GM19372 (cell line): ENCODE measurements at regions not wholly inside any gene's neighbourhood (a gene's known extent, or its start where the extent isn't known, plus 50 kb on each side); places are given as distances from the start of the nearest gene placed in this dataset.

Experiments used
- ATAC-seq: cut with Tn5 transposase; IDR thresholded peaks from one replicate; pipeline ENCODE4 v1.9.1; 2021; ENCODE audit warnings: mild to moderate bottlenecking, low read depth, moderate library complexity; ENCODE audit not compliant: unreplicated experiment

DNA sequence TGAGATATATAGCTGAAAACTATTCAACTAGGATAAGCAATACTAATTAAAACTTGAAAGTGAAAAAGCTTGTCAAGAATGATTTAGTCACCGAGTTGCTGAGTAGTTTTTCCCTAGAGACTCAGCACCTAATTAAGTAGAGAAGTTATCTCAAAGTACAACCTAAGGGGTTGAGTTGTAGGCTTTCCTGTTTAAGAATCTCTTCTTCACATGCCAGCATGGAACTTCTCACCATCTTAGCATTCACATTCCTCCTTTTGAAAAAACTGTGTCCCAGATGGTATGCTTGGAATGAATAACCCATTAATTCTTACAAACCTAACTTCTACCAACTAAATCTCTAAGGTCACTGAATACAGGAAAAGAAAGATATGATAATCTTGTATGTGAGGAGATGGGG, 303.3 kb upstream of the ZC3H12C start:
- ATAC-seq: no peak

DNA sequence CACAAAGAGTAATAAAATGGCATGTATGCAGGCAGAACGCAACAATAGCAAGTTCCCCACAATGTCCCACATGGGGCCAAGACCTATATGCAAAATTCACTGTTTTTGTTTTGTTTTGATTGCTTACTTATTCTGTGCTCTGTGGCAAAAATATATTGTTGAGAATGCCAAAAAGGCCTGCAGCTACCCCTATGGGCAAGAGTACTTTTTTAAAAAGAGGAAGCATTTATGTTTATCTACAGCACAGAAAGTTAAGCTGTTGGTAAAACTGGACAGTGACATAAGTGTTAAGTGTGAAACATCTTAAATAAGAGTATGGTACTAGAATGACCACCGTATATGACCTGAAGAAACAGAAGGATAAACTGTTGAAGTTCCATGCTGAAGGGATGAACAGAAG, 301.9 kb upstream of the ZC3H12C start:
- ATAC-seq: no peak

DNA sequence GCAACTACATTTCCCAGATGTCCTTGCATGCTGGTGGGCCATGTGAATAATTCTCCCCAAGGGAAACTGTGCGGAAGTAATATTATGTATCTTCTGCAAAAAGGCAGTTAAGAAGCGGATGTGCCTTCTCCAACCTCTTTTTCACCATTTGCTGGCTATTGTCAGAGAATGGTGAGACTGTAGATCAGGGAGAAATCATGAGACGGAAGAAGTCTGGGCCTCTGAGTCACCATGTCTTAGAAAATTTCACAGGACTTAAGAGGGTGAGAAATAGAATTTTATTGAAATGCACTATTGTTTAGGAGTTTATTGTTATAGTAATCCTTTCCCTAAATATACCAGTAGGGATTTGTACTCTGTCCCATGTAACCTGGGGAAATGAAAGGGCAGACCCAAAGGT, 298.7 kb upstream of the ZC3H12C start:
- no peak for ATAC-seq

DNA sequence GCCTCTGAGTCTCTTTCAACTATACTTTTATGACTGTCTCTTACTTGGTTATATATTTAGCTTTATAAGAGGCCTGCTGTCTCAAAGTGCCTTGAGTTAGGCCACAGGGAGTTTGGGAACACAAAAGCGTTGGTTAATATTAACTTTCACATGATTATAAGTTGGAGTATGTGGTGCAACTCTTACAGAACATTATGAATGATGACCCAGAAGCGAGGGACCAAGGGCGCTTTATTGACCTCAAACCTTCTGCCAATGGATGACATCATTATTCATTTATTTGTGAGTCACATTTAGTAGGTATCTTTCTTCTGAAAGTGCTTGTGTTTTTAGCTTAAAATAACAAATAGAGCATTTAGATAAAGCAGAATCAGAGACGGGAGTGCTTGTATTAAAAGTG, 298.0 kb upstream of the ZC3H12C start:
- no peak for ATAC-seq

DNA sequence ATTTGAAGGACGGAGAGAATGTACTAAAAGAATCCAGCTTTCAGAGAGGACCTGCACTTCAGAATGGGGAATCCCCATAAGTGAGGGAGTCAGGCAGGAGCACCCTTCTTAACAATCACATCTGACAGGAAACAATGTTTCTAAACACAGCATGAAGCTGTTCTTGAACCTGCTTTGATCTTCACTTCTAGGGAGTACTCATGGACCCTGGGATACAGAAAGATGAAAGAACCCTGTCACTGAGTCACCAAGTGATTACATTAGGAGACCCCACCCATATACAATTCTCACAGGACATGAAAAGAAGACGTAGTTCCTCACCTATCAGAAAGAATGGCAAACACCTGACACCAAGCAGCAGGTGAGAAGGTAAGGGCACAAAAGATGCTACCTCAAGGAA, 296.9 kb upstream of the ZC3H12C start:
- ATAC-seq: no peak

DNA sequence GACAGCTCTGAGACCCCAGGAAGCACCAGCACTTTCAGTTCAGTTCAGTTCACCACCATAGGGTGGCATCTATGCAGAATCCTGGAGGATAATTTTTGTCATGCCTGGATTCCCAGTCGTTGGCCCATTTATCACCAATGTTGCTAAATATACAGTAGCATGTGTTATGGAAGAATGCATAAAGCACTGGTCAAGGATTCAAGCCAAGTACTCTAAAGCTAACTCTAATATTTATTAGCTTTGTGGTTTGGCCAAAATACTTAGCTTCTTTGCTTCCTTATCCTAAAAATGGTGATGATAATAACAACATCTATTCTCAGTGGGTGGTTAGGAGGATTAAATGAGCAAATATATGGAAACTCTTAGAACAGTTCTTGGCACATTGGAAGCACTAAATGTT, 294.7 kb upstream of the ZC3H12C start:
- ATAC-seq: no peak

DNA sequence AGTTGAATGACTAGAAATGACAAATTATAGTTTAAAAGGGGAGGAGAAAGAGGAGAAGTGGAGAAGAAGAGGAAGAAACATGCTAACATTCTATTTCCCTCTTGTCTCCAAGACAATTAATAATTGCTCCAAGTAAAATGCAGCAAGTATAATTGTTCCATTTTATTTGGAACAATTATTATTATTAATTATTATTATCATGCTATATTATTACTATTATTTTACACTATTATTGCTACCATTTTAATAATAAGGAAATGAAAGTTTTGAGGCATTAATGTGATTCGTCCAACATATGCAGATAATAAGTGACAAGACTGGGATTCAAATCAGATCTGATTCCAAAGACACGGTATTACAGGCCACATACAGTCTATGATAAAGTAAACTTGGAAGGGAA, 293.6 kb upstream of the ZC3H12C start:
- ATAC-seq: no peak

DNA sequence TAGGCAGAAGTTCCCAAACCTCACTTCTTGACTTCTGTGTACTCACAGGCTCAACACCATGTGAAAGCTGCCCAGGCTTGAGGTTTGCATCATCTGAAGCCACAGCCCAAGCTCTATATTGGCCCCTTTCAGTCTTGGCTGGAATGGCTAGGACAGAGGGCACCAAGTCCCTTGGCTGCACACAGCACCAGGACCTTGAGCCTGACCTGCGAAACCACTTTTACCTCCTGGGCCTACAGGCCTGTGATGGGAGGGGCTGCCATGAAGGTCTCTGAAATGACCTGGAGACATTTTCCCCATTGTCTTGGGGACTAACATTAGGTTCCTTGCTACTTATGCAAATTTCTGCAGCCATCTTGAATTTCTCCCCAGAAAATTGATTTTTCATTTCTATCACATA, 288.3 kb upstream of the ZC3H12C start:
- no peak for ATAC-seq

DNA sequence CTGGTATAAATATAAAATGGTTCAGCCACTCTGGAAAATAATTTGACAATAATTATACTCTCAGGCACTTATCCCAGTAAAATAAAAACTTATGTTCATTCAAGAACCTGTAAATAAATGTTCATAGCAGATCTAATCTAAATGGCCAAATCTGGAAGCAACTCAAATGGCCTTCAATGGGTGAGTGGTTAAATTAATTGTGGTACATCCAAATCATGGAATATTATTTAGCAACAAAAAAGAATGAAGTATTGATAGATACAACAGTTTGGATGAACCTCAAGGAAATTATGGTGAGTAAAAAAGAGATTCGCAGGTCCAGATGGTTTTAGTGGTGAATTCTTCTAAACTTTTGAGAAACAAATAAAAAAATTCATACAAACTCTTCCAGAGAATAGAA, 287.0 kb upstream of the ZC3H12C start:
- no peak for ATAC-seq

DNA sequence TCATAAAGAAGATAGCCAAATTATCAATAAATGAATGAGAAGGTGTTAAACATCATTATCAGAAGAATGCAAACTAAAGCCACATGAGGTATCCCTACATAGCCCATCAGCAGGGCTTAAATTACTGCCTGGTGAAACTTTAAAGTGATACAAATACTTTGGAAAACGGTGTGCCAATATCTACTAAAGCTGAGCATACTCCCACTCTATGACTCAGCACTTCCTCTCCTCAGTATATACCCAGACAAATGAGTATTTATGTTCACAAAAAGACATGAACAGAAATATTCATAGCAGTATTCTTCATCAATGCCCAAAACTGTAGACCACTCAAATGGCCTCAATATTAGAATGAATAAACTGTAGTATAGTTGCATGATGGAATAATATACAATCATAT, 284.6 kb upstream of the ZC3H12C start:
- no peak for ATAC-seq

DNA sequence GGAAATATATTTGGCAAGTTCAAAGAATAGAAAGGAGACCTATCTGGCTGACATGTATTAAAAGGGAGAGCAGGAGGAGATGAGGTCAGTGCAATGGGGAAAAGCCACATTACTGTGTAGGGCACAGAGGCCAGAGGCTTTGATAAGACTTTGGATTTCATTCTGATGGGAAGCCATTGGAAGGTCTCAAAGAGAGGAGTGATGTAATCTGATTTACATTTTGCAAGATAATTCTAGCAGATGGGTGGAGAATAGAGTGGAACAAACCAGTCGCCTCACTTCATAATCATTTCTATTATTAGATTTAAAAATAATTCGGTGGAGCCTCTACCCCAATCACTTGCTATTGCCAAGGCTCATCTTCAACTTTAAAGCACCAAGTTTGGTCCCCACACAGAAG, 278.4 kb upstream of the ZC3H12C start:
- no peak for ATAC-seq

DNA sequence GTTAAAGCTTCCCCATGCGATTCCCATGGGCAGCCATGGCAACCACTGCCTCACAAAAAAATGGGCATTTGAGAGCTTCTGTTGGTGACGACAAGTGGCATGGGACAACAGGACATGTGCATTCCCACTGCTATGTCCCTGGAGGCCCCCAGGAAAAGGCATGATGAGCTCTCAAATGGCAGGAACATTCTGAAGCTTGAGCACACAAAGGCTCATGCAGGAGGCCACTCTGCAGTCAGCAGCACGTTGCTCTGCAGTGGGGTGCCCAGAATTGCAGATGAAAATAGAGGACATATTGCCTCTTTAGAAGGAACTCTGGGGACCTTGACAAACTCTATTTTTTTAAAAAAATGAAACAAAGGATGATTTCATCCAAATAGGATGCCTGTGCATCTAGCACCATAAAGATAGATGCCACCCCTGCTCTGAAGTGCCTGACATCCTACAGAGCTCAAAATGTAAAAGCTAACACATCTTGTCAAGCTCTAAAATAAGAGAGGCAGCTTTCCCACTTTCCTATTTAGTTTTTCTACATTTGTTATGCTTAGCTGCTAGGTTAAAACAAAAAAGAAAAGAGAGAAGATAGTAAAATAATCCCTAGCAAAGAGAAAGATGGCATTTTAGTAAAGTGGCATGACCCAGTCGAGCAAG, 277.6 kb upstream of the ZC3H12C start:
- no peak for ATAC-seq

DNA sequence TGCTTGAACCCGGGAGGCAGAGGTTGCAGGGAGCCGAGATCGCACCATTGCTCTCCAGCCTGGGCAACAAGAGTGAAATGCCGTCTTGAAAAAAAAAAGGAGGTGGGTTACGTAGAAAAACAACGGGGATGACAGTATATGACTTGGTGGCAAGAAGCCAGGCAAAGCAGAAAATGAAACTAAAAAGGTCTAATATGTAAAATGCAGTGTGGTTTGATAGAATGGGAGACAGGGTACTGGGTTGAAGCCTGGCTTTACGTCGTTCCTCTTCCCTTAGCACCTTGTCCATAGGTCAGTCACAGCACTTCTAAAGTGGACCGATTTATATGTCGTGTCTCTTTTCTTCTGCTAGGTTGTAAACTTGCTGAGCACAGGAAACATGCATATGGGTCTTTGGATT, 274.9 kb upstream of the ZC3H12C start:
- no peak for ATAC-seq

DNA sequence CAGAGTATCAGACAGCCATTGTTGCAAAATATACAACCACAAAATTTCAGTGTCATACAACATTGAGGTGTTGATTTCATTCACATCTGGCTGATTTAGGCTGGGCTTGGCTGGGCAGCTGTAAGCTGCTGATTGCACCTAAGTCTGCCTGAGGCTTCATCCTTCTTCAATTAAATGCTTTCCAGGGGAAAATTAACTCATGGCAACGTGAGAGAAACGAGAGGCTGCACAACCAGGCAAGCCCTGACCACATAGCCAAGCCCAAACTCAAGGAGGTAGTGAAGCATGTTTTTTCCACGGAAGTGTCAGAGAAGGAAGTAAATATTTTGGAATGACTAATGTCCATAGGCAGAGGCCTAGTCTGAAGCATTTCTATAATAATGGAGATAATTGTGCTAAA, 273.8 kb upstream of the ZC3H12C start:
- ATAC-seq: no peak

DNA sequence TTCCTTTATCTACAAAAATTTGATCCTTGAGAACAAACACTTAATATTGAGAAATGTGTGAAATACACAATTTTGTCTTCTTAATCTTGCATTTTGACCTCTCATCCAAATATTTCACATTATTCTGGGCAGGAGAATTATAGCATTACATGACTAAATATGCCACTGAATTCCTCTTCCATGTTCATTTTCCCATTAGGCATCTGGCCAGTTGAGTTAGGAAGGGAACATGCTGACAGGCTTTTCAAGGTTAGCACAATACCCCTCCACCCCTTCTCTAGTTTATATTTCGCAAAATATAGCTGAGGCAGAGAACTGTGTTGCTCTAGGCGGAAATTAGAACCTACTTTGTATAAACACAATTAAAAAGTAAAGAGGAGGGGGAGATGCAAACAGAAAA, 271.7 kb upstream of the ZC3H12C start:
- no peak for ATAC-seq

DNA sequence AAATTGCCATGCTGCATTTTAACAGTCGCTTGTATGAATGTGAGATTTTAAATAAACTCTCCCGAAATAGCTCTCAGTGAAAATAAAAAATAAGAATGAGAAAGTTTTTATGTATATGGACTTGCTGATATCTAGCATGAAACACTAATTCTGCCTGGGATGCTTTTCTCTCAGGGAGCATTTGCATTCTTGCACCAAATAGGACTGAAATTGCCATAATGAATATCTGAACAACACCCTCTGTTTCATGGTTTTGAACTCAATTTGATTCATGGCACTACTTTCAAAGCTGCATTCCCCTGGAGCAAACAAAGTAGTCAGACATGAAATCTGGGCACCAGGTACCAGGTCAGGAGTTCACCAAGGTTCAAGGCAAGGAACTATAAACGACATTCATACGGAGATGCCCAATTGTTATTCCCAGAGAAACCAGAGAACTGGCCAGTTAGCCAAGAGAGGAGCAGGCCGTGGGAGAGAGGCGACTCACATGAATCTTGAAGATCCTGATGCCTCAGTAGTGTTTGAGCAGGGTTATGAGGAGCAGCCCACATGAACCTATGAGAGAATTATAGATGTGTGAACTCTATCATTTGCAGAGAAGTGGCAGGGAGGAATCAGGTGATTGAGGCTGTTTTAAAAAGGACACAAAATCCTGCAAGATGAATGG, 270.6 kb upstream of the ZC3H12C start:
- no peak for ATAC-seq

DNA sequence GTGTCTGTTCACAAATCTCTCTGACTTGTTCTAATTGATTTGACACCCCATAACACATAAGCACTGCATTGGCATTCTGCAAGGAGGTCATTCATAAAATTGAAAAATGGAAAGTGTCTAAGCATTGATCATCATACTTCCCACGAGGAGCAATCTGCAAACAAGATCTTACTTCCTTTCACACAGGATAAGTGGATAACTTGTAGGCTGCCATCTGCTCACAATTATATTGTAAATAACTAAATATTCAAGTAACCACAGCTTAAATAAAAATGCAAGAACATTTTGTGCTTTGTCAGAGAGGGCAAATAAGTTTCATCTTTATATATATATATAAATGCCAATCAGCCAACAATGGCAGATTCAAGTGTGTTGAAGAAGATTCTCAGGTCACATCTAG, 264.8 kb upstream of the ZC3H12C start:
- ATAC-seq: no peak

DNA sequence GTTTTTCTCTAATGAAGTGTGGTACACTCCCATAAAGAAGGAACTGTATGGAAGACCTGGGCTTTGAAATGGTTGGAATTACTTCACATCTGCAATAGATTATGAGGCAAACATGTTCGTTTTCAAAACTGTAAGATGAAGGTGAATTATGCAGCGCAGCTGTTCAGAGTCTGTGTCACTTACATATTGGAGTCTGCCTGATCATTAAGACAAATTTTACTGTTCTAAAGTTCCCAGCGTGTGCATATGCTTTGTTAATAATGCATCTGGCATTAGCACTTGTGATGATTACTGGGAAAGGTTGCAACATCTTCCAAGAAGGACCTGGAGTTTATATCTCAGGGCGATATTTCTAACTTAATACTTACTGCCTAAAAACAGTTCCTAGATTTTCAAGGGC, 255.2 kb upstream of the ZC3H12C start:
- no peak for ATAC-seq

DNA sequence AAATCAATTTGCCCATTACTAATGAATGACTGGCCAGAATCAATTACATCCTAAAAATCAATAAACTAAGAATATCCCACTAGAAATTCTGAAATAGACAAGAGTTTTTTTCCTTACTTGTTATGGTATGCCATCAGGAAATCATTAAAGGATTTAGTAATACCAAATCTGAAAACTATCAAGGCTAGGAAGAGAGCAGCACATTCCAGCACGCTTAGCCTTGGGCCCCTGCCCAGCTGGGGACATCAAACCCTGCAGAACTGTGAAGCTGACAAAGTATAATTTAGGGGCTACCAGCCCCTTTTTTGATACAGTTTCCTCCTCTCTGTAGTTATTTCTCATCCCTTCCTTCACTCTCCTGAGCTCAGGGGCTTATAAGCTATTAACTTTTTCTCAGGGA, 247.8 kb upstream of the ZC3H12C start:
- no peak for ATAC-seq

DNA sequence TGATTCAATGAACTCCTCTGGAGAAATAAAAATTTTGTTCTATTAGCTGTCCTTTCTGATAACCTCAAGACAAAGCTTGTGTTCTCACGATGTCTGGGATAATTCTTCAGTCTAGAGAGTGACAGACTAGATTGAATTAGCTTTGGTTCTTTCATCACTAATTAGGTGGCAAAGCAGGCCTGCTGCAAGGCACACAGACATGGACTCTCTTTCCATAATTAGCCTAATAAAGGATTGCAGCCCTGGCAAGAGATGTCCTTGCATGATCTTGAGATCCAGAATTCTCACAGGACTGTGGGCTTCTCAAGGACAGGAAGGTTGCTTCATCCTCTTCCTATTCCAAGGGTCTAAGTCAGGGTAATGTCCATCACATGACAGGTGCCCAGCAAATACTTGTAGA, 245.6 kb upstream of the ZC3H12C start:
- no peak for ATAC-seq

DNA sequence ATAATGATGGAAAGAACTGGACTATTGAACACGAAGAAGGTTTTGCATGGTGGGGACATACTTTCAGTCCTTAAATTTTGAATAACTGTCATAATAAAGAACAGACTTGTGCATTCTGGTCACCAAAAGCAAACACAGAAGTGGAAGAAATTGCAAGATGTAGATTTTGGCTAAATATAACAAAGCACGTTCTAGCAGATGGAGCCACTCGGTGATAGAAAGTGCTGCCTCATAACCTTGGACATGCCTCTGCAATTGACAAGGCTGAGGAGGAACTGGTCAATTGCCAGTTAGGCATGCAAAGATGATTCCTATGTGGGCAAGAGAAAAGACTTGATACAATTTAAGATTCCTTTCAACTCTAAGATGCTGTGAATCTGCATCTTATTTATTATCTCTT, 244.1 kb upstream of the ZC3H12C start:
- ATAC-seq: no peak

DNA sequence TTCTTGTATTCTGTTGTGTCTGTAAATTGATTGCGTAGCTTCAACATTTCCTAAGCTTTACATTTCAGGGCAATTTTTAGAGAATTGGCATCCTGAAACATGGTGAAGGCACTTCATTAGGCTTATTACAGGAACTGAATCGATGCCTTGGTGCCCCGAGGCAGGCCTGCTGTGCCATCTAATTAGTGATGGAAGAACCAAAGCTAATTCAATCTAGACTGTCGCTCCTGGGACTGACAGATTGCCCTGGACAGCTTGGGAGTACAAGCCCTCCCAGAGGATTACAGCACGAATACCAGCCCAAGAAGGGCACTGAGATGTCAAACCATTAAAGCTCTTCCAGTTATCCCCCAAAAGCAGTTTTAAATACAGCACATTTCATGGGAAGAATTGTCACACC, 243.2 kb upstream of the ZC3H12C start:
- ATAC-seq: no peak
